ENCODE measurements at regions not wholly inside any gene's neighbourhood (a gene's known extent, or its start where the extent isn't known, plus 50 kb on each side); places are given as distances from the start of the nearest gene placed in this dataset.
"Not testable (repeated sequence)": the region's sequence is repeated elsewhere in the genome, so short reads cannot be mapped to it uniquely, and the experiment has no call there.

GRCh38 chr2:125634662-125635061 lies 1021.3 kb upstream of the GYPC start:
- no peak for DNase-seq (ENCODE audit: low spot score)

- DNase-seq (ENCODE audit: low spot score) = no peak
Observed at GRCh38 chr2:125638345-125638744, 1017.6 kb upstream of the GYPC start.

GRCh38 chr2:125642032-125642431 lies 1013.9 kb upstream of the GYPC start:
- no peak for DNase-seq (ENCODE audit: low spot score)

GRCh38 chr2:125643128-125643527 lies 1012.8 kb upstream of the GYPC start:
- DNase-seq (ENCODE audit: low spot score) = no peak

- no peak for DNase-seq (ENCODE audit: low spot score)
Observed at GRCh38 chr2:125643585-125643984, 1012.4 kb upstream of the GYPC start.

- no peak for DNase-seq (ENCODE audit: low spot score)
Observed at GRCh38 chr2:125644257-125644656, 1011.7 kb upstream of the GYPC start.

GRCh38 chr2:125652280-125652679 lies 1003.7 kb upstream of the GYPC start:
- DNase-seq (ENCODE audit: low spot score) = no peak

GRCh38 chr2:125654226-125654625 lies 1001.7 kb upstream of the GYPC start:
- no peak for DNase-seq (ENCODE audit: low spot score)

- no peak for DNase-seq (ENCODE audit: low spot score)
Observed at GRCh38 chr2:125656190-125656589, 999.8 kb upstream of the GYPC start.

GRCh38 chr2:125658583-125658982 lies 997.4 kb upstream of the GYPC start:
- no peak for DNase-seq (ENCODE audit: low spot score)

GRCh38 chr2:125660369-125660768 lies 995.6 kb upstream of the GYPC start:
- not testable (repeated sequence) for DNase-seq (ENCODE audit: low spot score)

GRCh38 chr2:125667630-125668029 lies 988.3 kb upstream of the GYPC start:
- DNase-seq (ENCODE audit: low spot score) = no peak

- DNase-seq (ENCODE audit: low spot score) = no peak
Observed at GRCh38 chr2:125679903-125680302, 976.1 kb upstream of the GYPC start.

- DNase-seq (ENCODE audit: low spot score) = no peak
Observed at GRCh38 chr2:125680809-125681208, 975.1 kb upstream of the GYPC start.

GRCh38 chr2:125681576-125681975 lies 974.4 kb upstream of the GYPC start:
- DNase-seq (ENCODE audit: low spot score) = no peak

- DNase-seq (ENCODE audit: low spot score) = no peak
Observed at GRCh38 chr2:125681976-125682805, 973.8 kb upstream of the GYPC start.

- DNase-seq (ENCODE audit: low spot score) = no peak
Observed at GRCh38 chr2:125684256-125684655, 971.7 kb upstream of the GYPC start.

- no peak for DNase-seq (ENCODE audit: low spot score)
Observed at GRCh38 chr2:125684932-125685331, 971.0 kb upstream of the GYPC start.

GRCh38 chr2:125696560-125696959 lies 959.4 kb upstream of the GYPC start:
- DNase-seq (ENCODE audit: low spot score) = no peak

- DNase-seq (ENCODE audit: low spot score) = no peak
Observed at GRCh38 chr2:125698280-125698679, 957.7 kb upstream of the GYPC start.

GRCh38 chr2:125701070-125701469 lies 954.9 kb upstream of the GYPC start:
- DNase-seq (ENCODE audit: low spot score) = no peak

GRCh38 chr2:125707611-125708010 lies 948.3 kb upstream of the GYPC start:
- no peak for DNase-seq (ENCODE audit: low spot score)

- DNase-seq (ENCODE audit: low spot score) = no peak
Observed at GRCh38 chr2:125710561-125710960, 945.4 kb upstream of the GYPC start.

- no peak for DNase-seq (ENCODE audit: low spot score)
Observed at GRCh38 chr2:125711075-125711474, 944.9 kb upstream of the GYPC start.

Data from kidney capillary endothelial cell (primary cell).